Smooth muscle cell (in vitro differentiated cells): ENCODE measurements at regions not wholly inside any gene's neighbourhood (a gene's known extent, or its start where the extent isn't known, plus 50 kb on each side); places are given as distances from the start of the nearest gene placed in this dataset.
"Not testable (repeated sequence)": the region's sequence is repeated elsewhere in the genome, so short reads cannot be mapped to it uniquely, and the experiment has no call there.

ENCODE experiments used
- DNase-seq: peaks from one replicate; lab custom pipeline; 2025; ENCODE audit not compliant: unreplicated experiment; lab: John Stamatoyannopoulos, UW
- H2AFZ ChIP-seq: fragments of 200-600 bp; sonication (generic); 2 replicates; pipeline ENCODE4 v1.6.0; 2016; ENCODE audit warnings: antibody characterized with exemption, low read depth, mild to moderate bottlenecking
- H3F3A ChIP-seq: fragments of 200-600 bp; sonication (generic); 2 replicates; pipeline ENCODE4 v1.6.0; 2017; ENCODE audit warnings: antibody characterized with exemption, low read depth
- H3K27ac ChIP-seq: fragments of 200-600 bp; sonication (generic); 2 replicates; pipeline ENCODE4 v1.5.1; 2016; ENCODE audit warnings: low read depth, mild to moderate bottlenecking
- H3K27me3 ChIP-seq: fragments of 200-600 bp; sonication (generic); 2 replicates; pipeline ENCODE4 v1.6.1; 2016; ENCODE audit warnings: low read depth, mild to moderate bottlenecking
- H3K36me3 ChIP-seq: fragments of 200-600 bp; sonication (generic); 2 replicates; pipeline ENCODE4 v1.5.1; 2016; ENCODE audit warnings: low read depth
- H3K4me1 ChIP-seq: fragments of 200-600 bp; sonication (generic); 2 replicates; pipeline ENCODE4 v1.5.1; 2016; ENCODE audit warnings: low read depth
- H3K4me2 ChIP-seq: fragments of 200-600 bp; sonication (generic); 2 replicates; pipeline ENCODE4 v1.6.0; 2016; ENCODE audit warnings: mild to moderate bottlenecking
- H3K4me3 ChIP-seq: fragments of 200-600 bp; sonication (generic); 2 replicates; pipeline ENCODE4 v1.5.1; 2016; ENCODE audit warnings: mild to moderate bottlenecking
- H3K79me2 ChIP-seq: fragments of 200-600 bp; sonication (generic); 2 replicates; pipeline ENCODE4 v1.6.0; 2016; ENCODE audit warnings: low read depth, mild to moderate bottlenecking
- H3K9ac ChIP-seq: fragments of 200-600 bp; sonication (generic); 2 replicates; pipeline ENCODE4 v1.6.0; 2016; ENCODE audit warnings: low read depth
- H3K9me3 ChIP-seq: fragments of 200-600 bp; sonication (generic); replicated peaks from 2 replicates; pipeline ENCODE4 v1.5.1; 2016; ENCODE audit warnings: low read depth
- H4K20me1 ChIP-seq: fragments of 200-600 bp; sonication (generic); 2 replicates; pipeline ENCODE4 v1.6.0; 2016; ENCODE audit warnings: low read depth
- WGBS: methylation state at CpG from one replicate; pipeline ENCODE4 v1.1.7; 2016; ENCODE audit warnings: low lambda C conversion rate; 5-methylcytosine and 5-hydroxymethylcytosine counted together
- TF ChIP-seq, protein P1 (sequence below): fragments of 200-600 bp; sonication (generic); IDR thresholded peaks from 2 replicates; pipeline ENCODE4 v1.5.1; 2017; ENCODE audit warnings: borderline replicate concordance, mild to moderate bottlenecking, antibody characterized with exemption; ENCODE audit not compliant: insufficient read depth, poor library complexity, severe bottlenecking

DNA sequence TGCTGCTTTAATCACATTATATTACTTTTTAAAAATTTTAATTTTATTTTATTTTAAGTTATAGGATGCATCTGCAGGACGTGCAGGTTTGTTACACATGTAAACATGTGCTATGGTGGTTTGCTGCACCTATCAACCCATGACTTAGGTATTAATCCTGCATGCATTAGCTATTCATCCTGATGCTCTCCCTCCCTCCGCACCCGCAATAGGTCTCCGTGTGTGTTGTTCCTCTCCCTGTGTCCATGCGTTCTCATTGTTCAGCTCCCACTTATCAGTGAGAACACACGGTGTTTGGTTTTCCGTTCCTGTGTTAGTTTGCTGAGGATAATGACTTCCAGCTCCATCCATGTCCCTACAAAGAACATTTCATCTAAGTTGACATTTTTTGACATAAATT is 283.2 kb downstream of the CYRIA start:
- H3F3A ChIP-seq = no peaks in the 10 kb centered on the region
- no peaks in the 10 kb centered on the region for H3K36me3 ChIP-seq
- WGBS = 87% methylated on average over 7 of the region's 7 CpGs
- H3K79me2 ChIP-seq = no peaks in the 10 kb centered on the region
- H3K27me3 ChIP-seq = peaks cover 4% of the 10 kb centered on the region
- H3K4me2 ChIP-seq = no peak overlapping the region
- H3K9me3 ChIP-seq = no peaks in the 10 kb centered on the region
- H3K4me3 ChIP-seq = no peak overlapping the region
- no peak overlapping the region for H3K9ac ChIP-seq
- no peak overlapping the region for H2AFZ ChIP-seq
- no peaks in the 10 kb centered on the region for H3K4me1 ChIP-seq
- TF ChIP-seq, protein P1, sequence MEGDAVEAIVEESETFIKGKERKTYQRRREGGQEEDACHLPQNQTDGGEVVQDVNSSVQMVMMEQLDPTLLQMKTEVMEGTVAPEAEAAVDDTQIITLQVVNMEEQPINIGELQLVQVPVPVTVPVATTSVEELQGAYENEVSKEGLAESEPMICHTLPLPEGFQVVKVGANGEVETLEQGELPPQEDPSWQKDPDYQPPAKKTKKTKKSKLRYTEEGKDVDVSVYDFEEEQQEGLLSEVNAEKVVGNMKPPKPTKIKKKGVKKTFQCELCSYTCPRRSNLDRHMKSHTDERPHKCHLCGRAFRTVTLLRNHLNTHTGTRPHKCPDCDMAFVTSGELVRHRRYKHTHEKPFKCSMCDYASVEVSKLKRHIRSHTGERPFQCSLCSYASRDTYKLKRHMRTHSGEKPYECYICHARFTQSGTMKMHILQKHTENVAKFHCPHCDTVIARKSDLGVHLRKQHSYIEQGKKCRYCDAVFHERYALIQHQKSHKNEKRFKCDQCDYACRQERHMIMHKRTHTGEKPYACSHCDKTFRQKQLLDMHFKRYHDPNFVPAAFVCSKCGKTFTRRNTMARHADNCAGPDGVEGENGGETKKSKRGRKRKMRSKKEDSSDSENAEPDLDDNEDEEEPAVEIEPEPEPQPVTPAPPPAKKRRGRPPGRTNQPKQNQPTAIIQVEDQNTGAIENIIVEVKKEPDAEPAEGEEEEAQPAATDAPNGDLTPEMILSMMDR = no peak
- no peak overlapping the region for H3K27ac ChIP-seq
- no peaks in the 10 kb centered on the region for H4K20me1 ChIP-seq
- no peak for DNase-seq

DNA sequence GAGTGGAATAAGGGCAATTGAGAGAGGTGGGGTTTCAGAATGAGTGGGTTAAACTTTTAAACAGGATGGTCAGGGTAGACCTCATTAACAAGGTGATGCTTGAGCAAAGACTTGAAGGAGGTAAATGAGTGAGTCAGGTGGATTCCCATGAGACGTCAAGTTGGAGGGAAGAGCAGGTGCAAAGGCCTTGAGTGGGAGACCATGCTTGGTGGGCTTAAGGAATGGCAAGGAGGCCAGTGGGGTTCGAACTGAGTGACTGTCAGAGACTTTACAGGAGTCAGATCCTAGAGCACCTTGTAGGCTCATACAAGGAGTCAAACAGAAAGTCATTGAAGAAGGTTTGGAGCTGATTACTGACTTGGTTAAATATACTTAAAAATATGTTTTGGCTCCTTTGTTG is 284.1 kb downstream of the CYRIA start:
- Histone ChIP-seq H3K79me2 (no peaks in the 10 kb centered on the region), H4K20me1 (no peaks in the 10 kb centered on the region), H3F3A (no peaks in the 10 kb centered on the region), H3K9me3 (no peaks in the 10 kb centered on the region), H3K4me1 (no peaks in the 10 kb centered on the region), H3K36me3 (no peaks in the 10 kb centered on the region), H3K27me3 (peaks cover 4% of the 10 kb centered on the region), H3K4me3 (no peak overlapping the region), H3K9ac (no peak overlapping the region), H3K4me2 (no peak overlapping the region), H2AFZ (no peak overlapping the region), H3K27ac (no peak overlapping the region)
- DNase-seq = no peak
- WGBS = 98% methylated on average over 2 of the region's 2 CpGs
- TF ChIP-seq, protein P1 = no peak

DNA sequence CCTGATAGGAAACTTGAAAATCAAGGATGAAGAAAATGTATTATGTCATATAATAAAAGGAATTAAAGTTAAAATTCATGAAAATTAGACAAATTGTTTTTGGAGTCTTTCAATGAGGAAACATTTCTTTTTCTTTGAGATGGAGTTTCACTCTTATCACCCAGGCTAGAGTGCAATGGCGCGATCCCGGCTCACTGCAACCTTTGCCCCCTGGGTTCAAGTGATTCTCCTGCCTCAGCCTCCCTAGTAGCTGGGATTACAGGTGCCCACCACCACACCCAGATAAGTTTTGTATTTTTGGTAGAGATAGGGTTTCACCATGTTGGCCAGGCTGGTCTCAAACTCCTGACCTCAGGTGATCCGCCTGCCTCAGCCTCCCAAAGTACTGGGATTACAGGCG is 285.7 kb downstream of the CYRIA start:
- H3K27me3 ChIP-seq, H3F3A ChIP-seq, H3K4me3 ChIP-seq, H3K9ac ChIP-seq, H3K79me2 ChIP-seq, H3K27ac ChIP-seq, H2AFZ ChIP-seq, H3K9me3 ChIP-seq, H4K20me1 ChIP-seq, H3K4me1 ChIP-seq, H3K4me2 ChIP-seq, H3K36me3 ChIP-seq, DNase-seq: not testable (repeated sequence)
- WGBS = 95% methylated on average over 5 of the region's 5 CpGs

DNA sequence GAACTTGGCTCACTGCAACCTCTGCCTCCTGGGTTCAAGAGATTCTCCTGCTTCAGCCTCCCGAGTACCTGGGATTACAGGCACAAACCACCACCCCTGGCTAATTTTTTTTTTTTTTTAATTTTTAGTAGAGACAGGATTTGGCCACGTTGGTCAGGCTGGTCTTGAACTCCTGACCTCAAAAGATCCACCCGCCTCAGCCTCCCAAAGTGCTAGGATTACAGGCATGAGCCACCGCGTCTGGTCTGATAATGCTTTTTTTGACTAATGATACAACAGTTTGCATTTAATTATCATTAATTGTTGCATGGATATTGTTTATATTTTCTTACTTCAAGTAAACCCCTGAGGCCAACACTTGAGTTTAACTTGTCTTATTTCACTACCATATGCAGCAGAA is 286.6 kb downstream of the CYRIA start:
- DNase-seq, H3K4me3 ChIP-seq, H3K27me3 ChIP-seq, H3K36me3 ChIP-seq, H3K4me2 ChIP-seq, H3F3A ChIP-seq, H4K20me1 ChIP-seq, H3K4me1 ChIP-seq, H3K79me2 ChIP-seq, H3K27ac ChIP-seq, H2AFZ ChIP-seq, H3K9me3 ChIP-seq, H3K9ac ChIP-seq: not testable (repeated sequence)
- WGBS = 91% methylated on average over 5 of the region's 5 CpGs

DNA sequence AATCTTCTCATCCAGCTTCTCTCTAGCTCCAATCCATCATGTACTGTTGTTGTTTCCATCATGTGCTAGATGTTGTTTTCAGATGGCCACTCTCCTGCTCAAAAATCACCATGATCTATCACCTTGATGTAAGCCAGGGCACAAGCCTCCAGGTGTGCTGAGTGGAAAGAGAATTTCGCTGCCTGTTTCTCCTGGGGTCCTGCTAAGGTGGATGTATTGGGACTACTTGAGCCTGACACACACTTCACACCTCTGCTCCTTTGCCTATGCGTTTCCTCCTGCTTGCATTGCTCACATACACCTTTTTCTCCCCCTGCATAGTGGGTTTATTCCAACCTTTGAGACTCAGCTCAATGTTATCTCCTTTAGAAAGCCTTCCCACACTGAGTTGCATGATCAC is 287.6 kb downstream of the CYRIA start:
- Histone ChIP-seq H3K4me2 (no peak overlapping the region), H3K27me3 (peaks cover under 1% of the 10 kb centered on the region), H3K27ac (no peak overlapping the region), H3K9ac (no peak overlapping the region), H4K20me1 (no peaks in the 10 kb centered on the region), H2AFZ (no peak overlapping the region), H3K4me3 (no peak overlapping the region), H3K36me3 (no peaks in the 10 kb centered on the region), H3K4me1 (no peaks in the 10 kb centered on the region), H3K9me3 (no peaks in the 10 kb centered on the region), H3K79me2 (no peaks in the 10 kb centered on the region), H3F3A (no peaks in the 10 kb centered on the region)
- no peak for DNase-seq
- WGBS = 83% methylated on average over 2 of the region's 2 CpGs
- TF ChIP-seq, protein P1 = no peak
